AG04450 (cell line): ENCODE measurements at regions not wholly inside any gene's neighbourhood (a gene's known extent, or its start where the extent isn't known, plus 50 kb on each side); places are given as distances from the start of the nearest gene placed in this dataset.

ENCODE experiments used
- CTCF ChIA-PET: fragments of 300-600, 350-600 bp; formaldehyde crosslinking; extraction: SDS; loops from one replicate; lab custom pipeline; 2022; ENCODE audit warnings: antibody characterized with exemption, inconsistent platforms; lab: Charles Lee
- POLR2A ChIA-PET: fragments of 350-600 bp; formaldehyde crosslinking; extraction: SDS; loops from one replicate; lab custom pipeline; 2021; ENCODE audit warnings: antibody characterized with exemption, inconsistent platforms; lab: Yijun Ruan, JAX
- DNase-seq: peaks from one replicate; pipeline ENCODE4 v3.0.0-alpha.2; 2011; ENCODE audit warnings: low read depth, low spot score
- H3K27ac ChIP-seq: one replicate; pipeline ENCODE4 v1.5.1; 2012; ENCODE audit warnings: low read depth, low read length, control low read depth
- H3K27me3 ChIP-seq: one replicate; pipeline ENCODE4 v1.6.0; 2012; ENCODE audit warnings: low read length; ENCODE audit not compliant: control insufficient read depth, insufficient read depth
- H3K4me3 ChIP-seq: 2 replicates; pipeline ENCODE4 v1.5.1; 2011; ENCODE audit warnings: mild to moderate bottlenecking, low read depth, low read length, control low read depth
- H3K9me3 ChIP-seq: 2 replicates; pipeline ENCODE4 v1.5.1; 2012; ENCODE audit warnings: low read length; ENCODE audit not compliant: control insufficient read depth, insufficient read depth
- CTCF ChIP-seq: IDR thresholded peaks from 2 replicates; pipeline ENCODE4 v1.5.1; 2011; ENCODE audit warnings: low read depth, low read length, control low read depth, inconsistent platforms

DNA sequence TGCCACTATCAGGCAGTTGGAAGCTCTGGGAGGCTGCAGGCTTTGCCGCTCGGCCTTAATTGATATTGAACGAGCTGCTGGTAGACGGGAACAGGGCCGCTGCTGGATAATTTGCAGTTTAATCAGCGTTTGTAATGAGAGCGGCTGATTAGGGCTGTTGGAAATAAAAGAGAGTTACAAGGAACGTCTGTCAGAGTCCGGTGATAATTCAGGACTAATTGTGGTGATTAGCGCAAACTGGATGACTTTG lies 68.2 kb upstream of the TBCA start:
- ChIA-PET POLR2A (no interaction called here), CTCF (no interaction called here)
- DNase-seq: no peak
- Histone ChIP-seq H3K9me3 (no peaks in the 10 kb centered on the region; the same call in 1 of the 2 replicates), H3K27me3 (no peaks in the 10 kb centered on the region), H3K27ac (no peak overlapping the region), H3K4me3 (peak overlapping the region; percentile 51)
- TF ChIP-seq CTCF: no peak

DNA sequence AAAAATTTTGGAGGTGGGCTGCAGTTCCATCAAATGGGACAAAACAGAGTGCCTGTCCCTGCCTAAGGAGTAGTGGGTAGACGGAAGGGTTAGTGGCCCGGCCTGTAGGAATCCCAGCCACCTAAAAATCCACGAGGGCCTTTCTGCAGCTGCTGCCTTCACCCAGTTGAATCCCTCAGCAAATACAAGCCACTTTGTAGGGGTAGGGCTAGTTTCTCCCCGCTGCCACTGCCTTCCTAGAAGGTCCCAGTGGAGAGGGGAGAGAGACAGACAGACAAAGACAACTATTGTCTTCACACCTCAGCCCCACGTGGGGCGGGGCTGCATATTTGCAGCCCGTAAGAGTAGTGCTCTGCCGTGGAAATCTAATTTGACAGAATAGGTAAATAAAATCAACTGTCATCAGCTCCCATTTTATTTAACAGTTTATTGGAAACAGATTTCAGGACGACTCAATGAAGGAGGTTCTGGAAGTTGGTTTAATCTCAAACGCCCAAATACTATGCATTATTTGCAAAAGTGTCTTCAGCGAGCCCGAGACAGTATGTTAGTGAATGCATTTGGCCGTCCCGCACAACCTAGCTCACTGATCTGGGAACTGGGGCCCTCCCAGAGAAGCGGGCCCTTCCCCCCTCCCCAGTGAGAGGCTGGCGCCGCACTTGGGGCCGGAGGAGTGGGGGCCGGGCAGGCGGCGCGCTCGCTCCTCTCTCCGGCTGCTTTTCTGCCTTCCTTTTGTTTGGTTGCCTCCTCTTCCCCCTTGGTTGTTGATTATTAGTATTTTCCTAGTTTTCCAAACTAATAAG lies 67.6 kb upstream of the TBCA start:
- Histone ChIP-seq H3K27ac (no peak overlapping the region), H3K9me3 (no peaks in the 10 kb centered on the region; the same call in 1 of the 2 replicates), H3K27me3 (no peaks in the 10 kb centered on the region), H3K4me3 (peak overlapping the region; percentile 51)
- no peak for DNase-seq
- ChIA-PET CTCF (no interaction called here), POLR2A (no interaction called here)
- no peak for TF ChIP-seq CTCF

- no peak for TF ChIP-seq CTCF
- no peak for DNase-seq
- Histone ChIP-seq H3K27me3 (no peaks in the 10 kb centered on the region), H3K9me3 (no peaks in the 10 kb centered on the region; the same call in 1 of the 2 replicates), H3K4me3 (no peak overlapping the region), H3K27ac (no peak overlapping the region)
- CTCF ChIA-PET: no interaction called here
- POLR2A ChIA-PET: no interaction called here
These were observed 66.1 kb upstream of the TBCA start for GRCh38 chr5:77842243-77842642.

GRCh38 chr5:77841616-77842015 lies 65.5 kb upstream of the TBCA start:
- TF ChIP-seq CTCF: no peak
- no peak for DNase-seq
- Histone ChIP-seq H3K4me3 (no peak overlapping the region), H3K27me3 (no peaks in the 10 kb centered on the region), H3K9me3 (no peaks in the 10 kb centered on the region; the same call in 1 of the 2 replicates), H3K27ac (no peak overlapping the region)
- POLR2A ChIA-PET: no interaction called here
- CTCF ChIA-PET: no interaction called here

DNA sequence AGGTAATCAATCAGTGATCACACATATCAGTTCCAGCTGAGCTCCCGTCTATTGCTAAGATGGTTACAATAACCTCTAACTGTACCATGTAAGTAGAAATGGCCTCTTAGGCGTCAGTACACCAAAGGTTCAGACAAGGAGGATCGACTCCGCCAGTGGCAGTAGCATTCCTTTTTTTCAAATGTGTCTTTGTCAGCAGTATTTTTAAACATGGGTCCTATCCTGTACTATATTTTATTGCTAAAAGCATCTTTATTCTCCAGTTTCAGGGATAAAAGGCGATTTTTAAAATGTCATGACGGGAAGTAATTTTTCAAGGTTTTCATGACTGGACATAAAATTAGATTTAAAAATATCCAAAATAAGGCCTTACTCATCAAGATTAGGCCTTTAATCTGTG lies 64.8 kb upstream of the TBCA start:
- Histone ChIP-seq H3K9me3 (no peaks in the 10 kb centered on the region; the same call in 1 of the 2 replicates), H3K27ac (no peak overlapping the region), H3K4me3 (no peak overlapping the region), H3K27me3 (peaks cover 2% of the 10 kb centered on the region)
- ChIA-PET POLR2A (no interaction called here), CTCF (no interaction called here)
- no peak for TF ChIP-seq CTCF
- no peak for DNase-seq
